ENCODE measurements at regions not wholly inside any gene's neighbourhood (a gene's known extent, or its start where the extent isn't known, plus 50 kb on each side); places are given as distances from the start of the nearest gene placed in this dataset.

DNA sequence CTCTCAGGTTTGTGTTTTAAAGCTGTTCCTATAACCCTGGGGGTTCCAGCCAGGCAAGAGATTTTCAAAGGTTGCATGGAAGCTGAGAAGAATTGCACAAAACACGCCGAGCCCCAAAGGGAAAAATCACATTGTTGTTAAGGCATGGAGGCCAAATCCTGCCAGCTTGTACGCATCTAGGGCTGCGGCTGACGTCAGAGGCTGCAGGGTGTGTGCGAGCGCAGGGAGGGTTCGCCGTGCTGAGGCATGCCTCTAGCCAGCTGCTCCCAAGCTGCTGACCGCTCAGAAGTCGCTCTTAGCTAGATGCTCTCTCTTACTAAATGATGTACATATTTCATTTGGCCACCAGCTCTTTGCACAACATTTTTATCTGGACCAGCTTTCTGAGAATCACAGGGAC, 191.8 kb downstream of the LPIN1 start:
- intact Hi-C loops (cut with DNase I) = no loop called here
- H3K27ac ChIP-seq = no peak overlapping the region
- H3K9me3 ChIP-seq = no peaks in the 10 kb centered on the region
- TF ChIP-seq, protein P1, sequence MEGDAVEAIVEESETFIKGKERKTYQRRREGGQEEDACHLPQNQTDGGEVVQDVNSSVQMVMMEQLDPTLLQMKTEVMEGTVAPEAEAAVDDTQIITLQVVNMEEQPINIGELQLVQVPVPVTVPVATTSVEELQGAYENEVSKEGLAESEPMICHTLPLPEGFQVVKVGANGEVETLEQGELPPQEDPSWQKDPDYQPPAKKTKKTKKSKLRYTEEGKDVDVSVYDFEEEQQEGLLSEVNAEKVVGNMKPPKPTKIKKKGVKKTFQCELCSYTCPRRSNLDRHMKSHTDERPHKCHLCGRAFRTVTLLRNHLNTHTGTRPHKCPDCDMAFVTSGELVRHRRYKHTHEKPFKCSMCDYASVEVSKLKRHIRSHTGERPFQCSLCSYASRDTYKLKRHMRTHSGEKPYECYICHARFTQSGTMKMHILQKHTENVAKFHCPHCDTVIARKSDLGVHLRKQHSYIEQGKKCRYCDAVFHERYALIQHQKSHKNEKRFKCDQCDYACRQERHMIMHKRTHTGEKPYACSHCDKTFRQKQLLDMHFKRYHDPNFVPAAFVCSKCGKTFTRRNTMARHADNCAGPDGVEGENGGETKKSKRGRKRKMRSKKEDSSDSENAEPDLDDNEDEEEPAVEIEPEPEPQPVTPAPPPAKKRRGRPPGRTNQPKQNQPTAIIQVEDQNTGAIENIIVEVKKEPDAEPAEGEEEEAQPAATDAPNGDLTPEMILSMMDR (IDR thresholded peaks at IDR 0.05) = no peak
- TF ChIP-seq POLR2A (IDR thresholded peaks at IDR 0.05) = no peak
- no peaks in the 10 kb centered on the region for H3K36me3 ChIP-seq
- DNase-seq = no peak
- WGBS (ENCODE audit: insufficient coverage, low coverage, low lambda C conversion rate, missing lambda C conversion rate) = no CpG with 5 or more reads among the region's 11 CpGs
- ATAC-seq = no peak
- no peaks in the 10 kb centered on the region for H3K27me3 ChIP-seq
- H3K4me1 ChIP-seq = no peaks in the 10 kb centered on the region
- H3K4me3 ChIP-seq = no peak overlapping the region

DNA sequence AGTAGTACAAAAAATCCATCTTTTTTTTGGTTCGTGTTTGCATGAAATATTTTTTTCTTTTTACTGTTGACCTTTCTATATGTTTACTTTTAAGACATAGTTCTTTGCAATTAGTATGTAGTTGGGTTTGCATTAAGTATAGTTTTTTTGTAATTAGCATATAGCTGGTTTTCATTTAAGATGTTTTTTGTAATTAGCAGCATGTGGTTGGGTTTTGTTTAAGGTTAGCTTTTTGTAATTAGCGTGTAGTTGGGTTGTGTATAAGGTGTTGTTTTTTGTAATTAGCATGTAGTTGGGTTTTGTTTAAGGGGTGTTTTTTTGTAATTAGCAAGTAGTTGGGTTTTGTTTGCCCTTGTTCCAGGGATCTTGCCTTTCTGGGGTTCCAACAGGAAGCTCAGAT, 193.1 kb downstream of the LPIN1 start:
- no peak for ATAC-seq
- H3K27me3 ChIP-seq = no peaks in the 10 kb centered on the region
- intact Hi-C loops (cut with DNase I) = no loop called here

DNA sequence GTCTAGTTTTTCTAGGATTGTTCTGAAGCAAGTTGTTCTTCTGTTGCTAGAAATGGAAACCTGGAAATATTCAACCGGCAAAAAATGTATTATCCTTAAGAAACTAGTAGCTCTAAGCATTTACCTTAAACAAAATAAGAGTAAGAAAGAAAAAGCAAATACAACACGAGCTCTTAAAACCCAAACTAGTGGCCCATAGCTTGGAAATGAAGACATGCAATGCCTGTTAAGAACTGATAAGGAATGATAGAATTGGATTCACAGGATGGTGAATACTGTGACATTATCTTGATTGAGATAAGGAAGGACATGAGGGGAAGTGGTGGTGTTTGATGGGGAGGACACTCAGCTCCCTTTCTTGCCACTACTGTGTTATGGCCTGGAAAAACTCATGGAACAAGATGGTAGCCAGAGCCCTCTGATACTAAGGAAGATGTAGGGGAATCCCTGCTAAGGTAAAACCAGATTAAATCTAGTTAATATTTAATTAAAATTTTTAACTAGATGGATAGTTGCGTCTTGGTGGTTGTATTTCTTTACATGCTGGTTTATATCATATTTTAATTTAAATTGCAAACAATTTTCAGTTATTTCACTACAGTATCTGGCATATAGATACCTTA, 193.8 kb downstream of the LPIN1 start:
- no peaks in the 10 kb centered on the region for H3K4me1 ChIP-seq
- no peak for ATAC-seq
- whole genome bisulfite sequencing (ENCODE audit: insufficient coverage, low coverage, low lambda C conversion rate, missing lambda C conversion rate) = 72% methylated on average over 3 of the region's 3 CpGs
- H3K36me3 ChIP-seq = no peaks in the 10 kb centered on the region
- H3K27me3 ChIP-seq = no peaks in the 10 kb centered on the region
- H3K4me3 ChIP-seq = no peak overlapping the region
- no peak overlapping the region for H3K27ac ChIP-seq
- TF ChIP-seq POLR2A (IDR thresholded peaks at IDR 0.05) = no peak
- TF ChIP-seq, protein P1 (IDR thresholded peaks at IDR 0.05) = no peak
- no peak for DNase-seq
- intact Hi-C loops (cut with DNase I) = no loop called here
- H3K9me3 ChIP-seq = no peaks in the 10 kb centered on the region

More for the DNA sequence above, 193.1 kb downstream of the LPIN1 start:
- 66% methylated on average over 2 of the region's 2 CpGs for WGBS (ENCODE audit: insufficient coverage, low coverage, low lambda C conversion rate, missing lambda C conversion rate)
- TF ChIP-seq, protein P1 (IDR thresholded peaks at IDR 0.05) = no peak
- TF ChIP-seq POLR2A (IDR thresholded peaks at IDR 0.05) = no peak
- Histone ChIP-seq H3K4me1 (no peaks in the 10 kb centered on the region), H3K27ac (no peak overlapping the region), H3K4me3 (no peak overlapping the region), H3K9me3 (no peaks in the 10 kb centered on the region), H3K36me3 (no peaks in the 10 kb centered on the region)
- DNase-seq = no peak

DNA sequence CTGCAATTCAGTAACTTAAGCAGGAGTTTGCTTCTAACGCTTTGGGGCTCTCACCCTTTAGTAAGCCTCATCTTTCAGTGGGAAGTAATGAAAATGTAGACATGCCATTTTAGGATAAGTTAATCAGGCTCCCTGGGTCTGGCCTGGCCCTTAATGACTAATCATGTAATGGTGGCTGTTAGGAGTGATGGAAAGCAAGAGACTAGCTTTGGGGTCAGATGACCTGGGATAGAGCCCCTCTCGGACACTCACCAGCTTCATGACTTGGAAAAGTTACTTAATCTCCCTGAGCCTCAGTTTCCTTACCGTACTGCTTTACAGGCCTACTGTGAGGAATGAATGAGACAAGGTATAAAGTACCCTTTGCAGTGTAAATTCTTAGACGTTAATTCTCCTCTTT, 194.4 kb downstream of the LPIN1 start:
- H3K36me3 ChIP-seq = no peaks in the 10 kb centered on the region
- no peak for TF ChIP-seq POLR2A (IDR thresholded peaks at IDR 0.05)
- TF ChIP-seq, protein P1 (IDR thresholded peaks at IDR 0.05) = no peak
- no peaks in the 10 kb centered on the region for H3K27me3 ChIP-seq
- ATAC-seq (no peak), DNase-seq (no peak)
- H3K4me1 ChIP-seq = no peaks in the 10 kb centered on the region
- intact Hi-C loops (cut with DNase I) = no loop called here
- no peak overlapping the region for H3K27ac ChIP-seq
- no peak overlapping the region for H3K4me3 ChIP-seq
- 100% methylated on average over 2 of the region's 4 CpGs for WGBS (ENCODE audit: insufficient coverage, low coverage, low lambda C conversion rate, missing lambda C conversion rate)
- no peaks in the 10 kb centered on the region for H3K9me3 ChIP-seq

All from right lobe of liver (tissue), 6 donors.